SU-DHL-6 (cell line): ENCODE measurements at regions not wholly inside any gene's neighbourhood (a gene's known extent, or its start where the extent isn't known, plus 50 kb on each side); places are given as distances from the start of the nearest gene placed in this dataset.

Source experiments
- H2AFZ ChIP-seq: fragments of 200-600 bp; sonication (generic); 2 replicates; pipeline ENCODE4 v1.6.1; 2014; ENCODE audit warnings: low read depth, mild to moderate bottlenecking, moderate library complexity, mixed read lengths, antibody characterized with exemption, low read length; ENCODE audit not compliant: severe bottlenecking
- H3F3A ChIP-seq: fragments of 200-600 bp; shearing (Covaris generic); 2 replicates; pipeline ENCODE4 v1.6.0; 2016; ENCODE audit warnings: antibody characterized with exemption, mild to moderate bottlenecking; ENCODE audit not compliant: insufficient read depth
- H3K27ac ChIP-seq: fragments of 200-600 bp; sonication (generic); 2 replicates; pipeline ENCODE4 v1.5.1; 2016; ENCODE audit warnings: low read depth, mild to moderate bottlenecking, low read length, moderate library complexity, mixed read lengths
- H3K27me3 ChIP-seq: fragments of 200-600 bp; sonication (generic), shearing (Covaris generic); 2 replicates; pipeline ENCODE4 v1.6.0; 2014; ENCODE audit warnings: mild to moderate bottlenecking, low read length
- H3K36me3 ChIP-seq: fragments of 200-600 bp; sonication (generic); 2 replicates; pipeline ENCODE4 v1.6.1; 2014; ENCODE audit warnings: mild to moderate bottlenecking, low read length, mixed read lengths
- H3K4me2 ChIP-seq: fragments of 300-600, 200-600 bp; shearing (Covaris generic), sonication (generic); 2 replicates; pipeline ENCODE4 v1.6.0; 2014; ENCODE audit warnings: low read length, low read depth, mild to moderate bottlenecking; ENCODE audit not compliant: poor library complexity, severe bottlenecking
- H3K4me3 ChIP-seq: fragments of 200-600 bp; sonication (generic); 2 replicates; pipeline ENCODE4 v1.5.1; 2014; ENCODE audit warnings: antibody characterized with exemption, low read length, mild to moderate bottlenecking, mixed read lengths; ENCODE audit not compliant: insufficient read depth, poor library complexity, severe bottlenecking
- H3K79me2 ChIP-seq: fragments of 200-600 bp; sonication (generic); 2 replicates; pipeline ENCODE4 v1.6.1; 2014; ENCODE audit warnings: mild to moderate bottlenecking, low read length, moderate library complexity; ENCODE audit not compliant: insufficient read depth
- H3K9ac ChIP-seq: fragments of 200-600 bp; sonication (generic); 2 replicates; pipeline ENCODE4 v1.7.0; 2014; ENCODE audit warnings: mild to moderate bottlenecking, low read length
- H3K9me2 ChIP-seq: fragments of 200-600 bp; sonication (generic); replicated peaks from 2 replicates; pipeline ENCODE4 v1.6.1; 2014; ENCODE audit warnings: low read length; ENCODE audit not compliant: insufficient read depth
- H3K9me3 ChIP-seq: fragments of 200-600 bp; sonication (generic); 2 replicates; pipeline ENCODE4 v1.6.1; 2014; ENCODE audit warnings: low read length, mixed read lengths; ENCODE audit not compliant: insufficient read depth
- H4K20me1 ChIP-seq: fragments of 200-600 bp; sonication (generic); 2 replicates; pipeline ENCODE4 v1.6.1; 2014; ENCODE audit warnings: low read depth, mild to moderate bottlenecking, antibody characterized with exemption, low read length, moderate library complexity, mixed read lengths
- CTCF ChIP-seq: fragments of 200-600 bp; sonication (generic); IDR thresholded peaks from one replicate; pipeline ENCODE4 v1.5.1; 2017; ENCODE audit warnings: antibody characterized with exemption, mild to moderate bottlenecking, low read length, moderate library complexity; ENCODE audit not compliant: insufficient read depth, poor library complexity, severe bottlenecking
- EZH2phosphoT487 ChIP-seq: fragments of 200-600 bp; sonication (generic), shearing (Covaris generic); conservative IDR thresholded peaks from 2 replicates; pipeline ENCODE4 v1.6.1; 2018; ENCODE audit warnings: mild to moderate bottlenecking, antibody characterized with exemption, low read length, moderate library complexity, mixed read lengths

- Histone ChIP-seq H3K36me3 (no peaks in the 10 kb centered on the region), H3K4me3 (no peak overlapping the region), H3F3A (no peaks in the 10 kb centered on the region), H3K9me2 (no peaks in the 10 kb centered on the region), H3K9me3 (no peaks in the 10 kb centered on the region), H3K27me3 (no peaks in the 10 kb centered on the region), H3K79me2 (no peaks in the 10 kb centered on the region), H3K4me2 (no peak overlapping the region), H4K20me1 (no peaks in the 10 kb centered on the region), H2AFZ (no peak overlapping the region), H3K9ac (no peak overlapping the region), H3K27ac (no peak overlapping the region)
- TF ChIP-seq CTCF, result no peak
- no peak for TF ChIP-seq EZH2phosphoT487
These were observed 122.5 kb upstream of the IL15 start for GRCh38 chr4:141513866-141514265.

GRCh38 chr4:141518222-141518621, 118.2 kb upstream of the IL15 start:
- no peak overlapping the region for H3K27ac ChIP-seq
- no peaks in the 10 kb centered on the region for H3K79me2 ChIP-seq
- H3K9ac ChIP-seq, result no peak overlapping the region
- H2AFZ ChIP-seq, result no peak overlapping the region
- no peaks in the 10 kb centered on the region for H3K9me2 ChIP-seq
- no peaks in the 10 kb centered on the region for H3F3A ChIP-seq
- H3K27me3 ChIP-seq, result no peaks in the 10 kb centered on the region
- H4K20me1 ChIP-seq, result no peaks in the 10 kb centered on the region
- H3K4me2 ChIP-seq, result no peak overlapping the region
- H3K4me3 ChIP-seq, result no peak overlapping the region
- H3K36me3 ChIP-seq, result no peaks in the 10 kb centered on the region
- no peaks in the 10 kb centered on the region for H3K9me3 ChIP-seq
- TF ChIP-seq CTCF, result no peak
- no peak for TF ChIP-seq EZH2phosphoT487

GRCh38 chr4:141524116-141524515, 112.3 kb upstream of the IL15 start:
- Histone ChIP-seq H3K36me3 (no peaks in the 10 kb centered on the region), H4K20me1 (no peaks in the 10 kb centered on the region), H3K27ac (no peak overlapping the region), H3K79me2 (no peaks in the 10 kb centered on the region), H3K9me2 (no peaks in the 10 kb centered on the region), H3K4me3 (no peak overlapping the region), H3K4me2 (no peak overlapping the region), H3K9me3 (no peaks in the 10 kb centered on the region), H3K27me3 (no peaks in the 10 kb centered on the region), H3F3A (no peaks in the 10 kb centered on the region), H2AFZ (no peak overlapping the region), H3K9ac (no peak overlapping the region)
- TF ChIP-seq CTCF (no peak), EZH2phosphoT487 (no peak)

GRCh38 chr4:141524841-141525240, 111.5 kb upstream of the IL15 start:
- Histone ChIP-seq H2AFZ (no peak overlapping the region), H3K9ac (no peak overlapping the region), H3K9me2 (no peaks in the 10 kb centered on the region), H4K20me1 (no peaks in the 10 kb centered on the region), H3K27ac (no peak overlapping the region), H3K79me2 (no peaks in the 10 kb centered on the region), H3F3A (no peaks in the 10 kb centered on the region), H3K4me3 (no peak overlapping the region), H3K4me2 (no peak overlapping the region), H3K9me3 (no peaks in the 10 kb centered on the region), H3K27me3 (no peaks in the 10 kb centered on the region), H3K36me3 (no peaks in the 10 kb centered on the region)
- no peak for TF ChIP-seq EZH2phosphoT487
- TF ChIP-seq CTCF, result no peak
